LNCaP clone FGC (cell line): ENCODE measurements at regions not wholly inside any gene's neighbourhood (a gene's known extent, or its start where the extent isn't known, plus 50 kb on each side); places are given as distances from the start of the nearest gene placed in this dataset.

Experiments
- DNase-seq: peaks from one replicate; pipeline ENCODE4 v3.0.0-alpha.2; 2011; ENCODE audit warnings: low read depth
- H3K4me3 ChIP-seq: 2 replicates; pipeline ENCODE4 v1.5.1; 2011; ENCODE audit warnings: mild to moderate bottlenecking, low read depth, low read length, control low read depth
- CTCF ChIP-seq: IDR thresholded peaks from 2 replicates; pipeline ENCODE4 v1.5.1; 2012; ENCODE audit warnings: mild to moderate bottlenecking; ENCODE audit not compliant: control insufficient read depth, insufficient read depth; ENCODE audit errors: extremely low read depth

DNA sequence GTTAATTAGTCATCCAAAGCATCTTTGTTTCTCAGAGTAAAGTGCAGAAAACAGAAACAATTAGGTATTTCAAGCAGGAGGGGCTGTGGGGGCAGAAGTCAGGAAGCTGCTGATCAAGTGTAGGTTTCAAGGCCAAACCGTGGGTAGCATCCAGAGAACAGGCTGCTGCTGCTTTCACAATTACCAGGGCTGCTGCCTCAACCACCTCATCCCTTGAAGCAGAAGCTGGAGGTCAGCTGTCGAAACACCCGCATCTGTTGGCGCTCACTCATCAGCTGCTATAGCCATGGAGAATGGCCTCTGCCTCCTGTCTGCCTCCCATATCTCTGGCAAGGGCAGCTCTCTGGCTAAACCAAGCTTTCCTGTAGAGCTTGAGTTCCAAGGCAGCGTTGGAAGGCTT, 122.9 kb upstream of the OSMR start:
- H3K4me3 ChIP-seq: no peak overlapping the region
- no peak for DNase-seq
- TF ChIP-seq CTCF: no peak

GRCh38 chr5:38723426-38723825, 122.4 kb upstream of the OSMR start:
- no peak overlapping the region for H3K4me3 ChIP-seq
- TF ChIP-seq CTCF: no peak
- DNase-seq: no peak

- DNase-seq: no peak
- no peak for TF ChIP-seq CTCF
- H3K4me3 ChIP-seq: no peak overlapping the region
Observed at GRCh38 chr5:38724301-38725030, 121.3 kb upstream of the OSMR start.

GRCh38 chr5:38725371-38725865, 120.4 kb upstream of the OSMR start:
- TF ChIP-seq CTCF: no peak
- no peak overlapping the region for H3K4me3 ChIP-seq

GRCh38 chr5:38726279-38726678, 119.5 kb upstream of the OSMR start:
- DNase-seq: no peak
- no peak overlapping the region for H3K4me3 ChIP-seq
- 0 out of 2 replicates have a peak, but pooled peaks have one; percentile 6 for TF ChIP-seq CTCF

More at GRCh38 chr5:38725371-38725865, 120.4 kb upstream of the OSMR start:
- no peak for DNase-seq

- no peak for TF ChIP-seq CTCF
- DNase-seq: no peak
- no peak overlapping the region for H3K4me3 ChIP-seq
Observed at GRCh38 chr5:38728029-38728428, 117.8 kb upstream of the OSMR start.

GRCh38 chr5:38731461-38731860, 114.4 kb upstream of the OSMR start:
- no peak for TF ChIP-seq CTCF
- H3K4me3 ChIP-seq: no peak overlapping the region
- DNase-seq: no peak
